ENCODE measurements at regions not wholly inside any gene's neighbourhood (a gene's known extent, or its start where the extent isn't known, plus 50 kb on each side); places are given as distances from the start of the nearest gene placed in this dataset.
"Not testable (repeated sequence)": the region's sequence is repeated elsewhere in the genome, so short reads cannot be mapped to it uniquely, and the experiment has no call there.

GRCh38 chr16:33128982-33129634, 64.9 kb upstream of the TP53TG3C start:
- H3K27ac ChIP-seq; H3K9me3 ChIP-seq; H3K4me3 ChIP-seq; H3K27me3 ChIP-seq; H3K36me3 ChIP-seq; intact Hi-C loops (cut with DNase I); DNase-seq; H3K4me1 ChIP-seq: not testable (repeated sequence)
- no CpG with 5 or more reads among the region's 51 CpGs for WGBS, 4 donors
- peak in 1 of 4 donors; percentile 29 for ATAC-seq

Measured in heart left ventricle (tissue), 16 donors.